K562 (cell line): ENCODE measurements at regions not wholly inside any gene's neighbourhood (a gene's known extent, or its start where the extent isn't known, plus 50 kb on each side); places are given as distances from the start of the nearest gene placed in this dataset.

ENCODE experiments used
- ATAC-seq: fragments of 200-7000 bp; cut with Tn5 transposase; 3 replicates; pipeline ENCODE4 v1.9.1; 2020; ENCODE audit warnings: moderate library complexity
- BruUV-seq: library from RNA; stranded (reverse); fragments of 400-500 nt; replicated peaks from 2 replicates; lab custom pipeline; 2021; lab: Mats Ljungman, UMichigan
- CTCF ChIA-PET: fragments of 300-600 bp; formaldehyde crosslinking; extraction: SDS; loops from one replicate; lab custom pipeline; 2021; ENCODE audit warnings: low intra/inter-chr PET ratio; lab: Yijun Ruan, JAX
- POLR2A ChIA-PET: fragments of 300-600, 350-650 bp; sonication (Branson Sonifier 250); formaldehyde crosslinking; extraction: SDS; loops from one replicate; lab custom pipeline; 2021; ENCODE audit warnings: antibody characterized with exemption, inconsistent platforms; lab: Yijun Ruan, JAX
- DNase-seq, 4 experiments: peaks; one replicate each; pipeline versions ENCODE4 v3.0.0 to v3.0.0-alpha.2; 2011 to 2018; ENCODE audit warnings: low spot score in 3 of 4, mixed read lengths in 3 of 4; ENCODE audit errors: extremely low read depth in 1 of 4
- FAIRE-seq: peaks from 2 replicates; lab custom pipeline; 2011; peaks lifted over from hg19 to GRCh38; lab: Jason Lieb, UNC
- H2AFZ ChIP-seq: 2 replicates; pipeline ENCODE4 v1.6.0; 2011; ENCODE audit warnings: low read depth, low read length, control low read depth, inconsistent platforms
- H3K27ac ChIP-seq: fragments of 200-600 bp; 3 replicates; pipeline ENCODE4 v1.8.0; 2011; ENCODE audit warnings: low read depth, mild to moderate bottlenecking, control low read depth, inconsistent platforms, low read length, moderate library complexity, mixed read lengths; ENCODE audit errors: extremely low read depth
- H3K27me3 ChIP-seq, 2 experiments: fragments of 300-600 bp in 1 of 2; 2 replicates in 1 of 2; 3 replicates in 1 of 2; pipeline versions ENCODE4 v1.6.0 to v1.8.0; 2011; ENCODE audit warnings: inconsistent platforms in 2 of 2, low read length in 2 of 2, mild to moderate bottlenecking in 1 of 2, mixed read lengths in 1 of 2, moderate library complexity in 1 of 2; ENCODE audit not compliant: control insufficient read depth in 2 of 2, insufficient read depth in 2 of 2
- H3K36me3 ChIP-seq: fragments of 300-600 bp; 3 replicates; pipeline ENCODE4 v1.8.0; 2011; ENCODE audit warnings: mild to moderate bottlenecking, low read length, inconsistent platforms; ENCODE audit not compliant: control insufficient read depth, insufficient read depth
- H3K4me1 ChIP-seq, 2 experiments: fragments of 200-600 bp in 1 of 2; replicated peaks in 1 of 2; 2 replicates in 1 of 2; 3 replicates in 1 of 2; pipeline versions ENCODE4 v1.5.1 to v1.8.0; 2011; ENCODE audit warnings: inconsistent platforms in 2 of 2, low read length in 2 of 2, mild to moderate bottlenecking in 1 of 2, mixed read lengths in 1 of 2, moderate library complexity in 1 of 2; ENCODE audit not compliant: control insufficient read depth in 2 of 2, insufficient read depth in 2 of 2
- H3K4me2 ChIP-seq: 2 replicates; pipeline ENCODE4 v1.6.1; 2011; ENCODE audit warnings: low read length, control low read depth, inconsistent platforms, mixed read lengths; ENCODE audit not compliant: insufficient read depth
- H3K4me3 ChIP-seq: fragments of 200-600 bp; sonication (generic), shearing (Covaris generic); 2 replicates; pipeline ENCODE4 v1.5.1; 2016; ENCODE audit warnings: control low read depth, inconsistent platforms
- H3K79me2 ChIP-seq: fragments of 200-600 bp; 3 replicates; pipeline ENCODE4 v1.8.0; 2011; ENCODE audit warnings: low read length, inconsistent platforms; ENCODE audit not compliant: control insufficient read depth, insufficient read depth
- H3K9ac ChIP-seq, 2 experiments: 2 replicates each; pipeline versions ENCODE4 v1.6.0 to v1.6.1; 2011; ENCODE audit warnings: low read depth in 2 of 2, low read length in 2 of 2, control low read depth in 1 of 2, inconsistent platforms in 1 of 2, mild to moderate bottlenecking in 1 of 2, mixed read lengths in 1 of 2; ENCODE audit not compliant: insufficient read depth in 1 of 2
- H3K9me1 ChIP-seq: one replicate; pipeline ENCODE4 v1.6.0; 2011; ENCODE audit warnings: inconsistent platforms, mild to moderate bottlenecking, low read length, moderate library complexity; ENCODE audit not compliant: control insufficient read depth, insufficient read depth
- H3K9me3 ChIP-seq: replicated peaks from 2 replicates; pipeline ENCODE4 v1.5.1; 2011; ENCODE audit warnings: low read depth, low read length, inconsistent platforms; ENCODE audit not compliant: control insufficient read depth, insufficient read depth
- H4K20me1 ChIP-seq: replicated peaks from 2 replicates; pipeline ENCODE4 v1.6.1; 2011; ENCODE audit warnings: low read length, inconsistent platforms, mixed read lengths; ENCODE audit not compliant: control insufficient read depth, insufficient read depth
- POLR2G ChIP-seq: fragments of 200-400 bp; formaldehyde crosslinking; IDR thresholded peaks from 2 replicates; pipeline ENCODE4 v1.6.1; 2017; ENCODE audit warnings: low read depth, mild to moderate bottlenecking, antibody characterized with exemption, low read length, moderate library complexity
- RB1 ChIP-seq: fragments of 450-650 bp; IDR thresholded peaks from 2 replicates; pipeline ENCODE4 v1.6.1; 2017; ENCODE audit warnings: low read depth, mild to moderate bottlenecking
- RBM22 ChIP-seq: fragments of 200-400 bp; formaldehyde crosslinking; IDR thresholded peaks from 2 replicates; pipeline ENCODE4 v1.6.1; 2018; ENCODE audit warnings: low read length, low read depth; ENCODE audit not compliant: poor library complexity, severe bottlenecking
- WHSC1 ChIP-seq: IDR thresholded peaks from one replicate; pipeline ENCODE4 v1.6.1; 2012; ENCODE audit warnings: low read length, control low read depth, inconsistent platforms
- WGBS: fragments of 100-300 bp; shearing (Covaris generic); methylation state at CpG from one replicate; pipeline ENCODE4 v1.1.6; 2016; ENCODE audit warnings: low coverage, mixed read lengths; ENCODE audit not compliant: insufficient coverage; ENCODE audit errors: missing lambda C conversion rate; 5-methylcytosine and 5-hydroxymethylcytosine counted together
- in situ Hi-C: fragments of 300-500 bp; cut with MboI; formaldehyde crosslinking; loops from 4 replicates; pipeline ENCODE4 v1.15.0; 2018; ENCODE audit warnings: inconsistent platforms, mixed read lengths
- intact Hi-C: fragments of 100-400 bp; cut with micrococcal nuclease; formaldehyde crosslinking; loops from 2 replicates; pipeline ENCODE4 v1.14.2; 2022
- TF ChIP-seq, protein P1 (sequence below): sonication (generic); formaldehyde crosslinking; IDR thresholded peaks from 2 replicates; pipeline ENCODE4 v1.8.0; 2022; ENCODE audit warnings: mild to moderate bottlenecking, missing genetic modification reagents, borderline replicate concordance

- TF ChIP-seq POLR2G, result no peak
- no peak for TF ChIP-seq RBM22
- TF ChIP-seq, protein P1, sequence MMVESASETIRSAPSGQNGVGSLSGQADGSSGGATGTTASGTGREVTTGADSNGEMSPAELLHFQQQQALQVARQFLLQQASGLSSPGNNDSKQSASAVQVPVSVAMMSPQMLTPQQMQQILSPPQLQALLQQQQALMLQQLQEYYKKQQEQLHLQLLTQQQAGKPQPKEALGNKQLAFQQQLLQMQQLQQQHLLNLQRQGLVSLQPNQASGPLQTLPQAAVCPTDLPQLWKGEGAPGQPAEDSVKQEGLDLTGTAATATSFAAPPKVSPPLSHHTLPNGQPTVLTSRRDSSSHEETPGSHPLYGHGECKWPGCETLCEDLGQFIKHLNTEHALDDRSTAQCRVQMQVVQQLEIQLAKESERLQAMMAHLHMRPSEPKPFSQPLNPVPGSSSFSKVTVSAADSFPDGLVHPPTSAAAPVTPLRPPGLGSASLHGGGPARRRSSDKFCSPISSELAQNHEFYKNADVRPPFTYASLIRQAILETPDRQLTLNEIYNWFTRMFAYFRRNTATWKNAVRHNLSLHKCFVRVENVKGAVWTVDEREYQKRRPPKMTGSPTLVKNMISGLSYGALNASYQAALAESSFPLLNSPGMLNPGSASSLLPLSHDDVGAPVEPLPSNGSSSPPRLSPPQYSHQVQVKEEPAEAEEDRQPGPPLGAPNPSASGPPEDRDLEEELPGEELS (CRISPR knock-in tag), result no peak
- no peak for TF ChIP-seq RB1
- TF ChIP-seq WHSC1, result no peak
- in situ Hi-C loops, result no loop called here
- H3K9me1 ChIP-seq, result no peaks in the 10 kb centered on the region
- WGBS, result 10% methylated on average over 5 of the region's 5 CpGs
- no peaks in the 10 kb centered on the region for H3K79me2 ChIP-seq
- no peaks in the 10 kb centered on the region for H4K20me1 ChIP-seq
- H3K27ac ChIP-seq, result no peak overlapping the region
- H3K4me3 ChIP-seq, result no peak overlapping the region
- CTCF ChIA-PET, result no interaction called here
- no peaks in the 10 kb centered on the region for H3K36me3 ChIP-seq
- no peak for FAIRE-seq
- H3K9ac ChIP-seq, result no peak overlapping the region
- ATAC-seq, result no peak
- no peaks in the 10 kb centered on the region; the same call in 1 of the 2 replicates for H3K9me3 ChIP-seq
- peaks cover 0 to 6% of the 10 kb centered on the region in 2 experiments; a peak in 3 of 5 replicates for H3K4me1 ChIP-seq
- no peak overlapping the region for H3K4me2 ChIP-seq
- peaks cover 0 to 24% of the 10 kb centered on the region in 2 experiments; a peak in 3 of 5 replicates for H3K27me3 ChIP-seq
- POLR2A ChIA-PET, result no interaction called here
- no peak overlapping the region for H2AFZ ChIP-seq
- intact Hi-C loops, result no loop called here
- DNase-seq, result no peak
- no TSS peak for BruUV-seq
These were observed 50.4 kb upstream of the WT1 start for GRCh38 chr11:32485733-32486132.
